HG03196 (cell line): ENCODE measurements at regions not wholly inside any gene's neighbourhood (a gene's known extent, or its start where the extent isn't known, plus 50 kb on each side); places are given as distances from the start of the nearest gene placed in this dataset.

Source experiments
- ATAC-seq: cut with Tn5 transposase; IDR thresholded peaks from one replicate; pipeline ENCODE4 v1.9.1; 2021; ENCODE audit not compliant: unreplicated experiment

DNA sequence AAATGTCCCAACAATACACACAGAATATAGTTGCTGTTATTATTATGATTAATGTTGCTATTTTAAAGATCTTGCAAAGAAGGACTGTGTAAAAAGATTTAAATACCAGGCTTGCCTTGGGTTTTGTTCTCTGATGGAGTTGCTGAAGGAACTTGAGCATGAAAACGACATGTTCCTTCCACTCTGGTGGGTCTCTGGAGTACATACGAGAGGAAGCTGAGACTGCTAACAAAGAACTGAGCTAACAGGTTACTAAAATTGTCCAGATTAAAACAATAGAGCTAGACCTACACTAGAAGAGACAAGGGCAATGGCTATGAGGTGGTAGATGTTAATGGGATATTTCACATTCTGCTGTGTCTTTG lies 612.2 kb downstream of the TSN start:
- no peak for ATAC-seq

DNA sequence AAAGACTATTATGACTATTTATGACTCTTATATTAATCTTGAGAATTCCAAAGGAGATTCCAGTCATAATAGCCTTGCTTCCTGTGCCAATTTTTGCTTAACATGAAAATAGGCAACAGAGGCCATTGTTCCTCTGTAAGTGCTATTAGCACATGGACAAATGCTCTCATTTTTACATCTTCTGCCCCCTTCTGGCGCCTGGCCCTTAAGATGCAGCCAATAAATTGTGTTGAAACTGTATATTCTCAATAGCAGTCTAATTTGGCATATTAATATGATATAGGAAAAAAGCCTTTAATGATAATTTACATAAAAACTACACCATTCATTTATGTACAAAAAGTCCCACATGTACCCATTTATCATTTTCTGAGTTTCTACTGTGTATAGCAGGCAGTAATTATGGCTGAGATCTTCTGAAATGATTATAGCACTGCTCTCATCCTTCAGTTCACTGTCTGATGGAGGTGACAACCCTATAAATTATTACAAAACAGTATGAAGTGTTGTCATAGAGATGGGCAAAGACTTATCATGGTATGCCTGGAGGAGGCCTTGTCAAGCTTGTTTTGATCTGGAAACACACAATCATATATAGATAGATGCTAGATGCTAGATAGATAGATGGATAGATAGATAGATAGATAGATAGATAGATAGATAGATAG lies 613.3 kb downstream of the TSN start:
- ATAC-seq = no peak

DNA sequence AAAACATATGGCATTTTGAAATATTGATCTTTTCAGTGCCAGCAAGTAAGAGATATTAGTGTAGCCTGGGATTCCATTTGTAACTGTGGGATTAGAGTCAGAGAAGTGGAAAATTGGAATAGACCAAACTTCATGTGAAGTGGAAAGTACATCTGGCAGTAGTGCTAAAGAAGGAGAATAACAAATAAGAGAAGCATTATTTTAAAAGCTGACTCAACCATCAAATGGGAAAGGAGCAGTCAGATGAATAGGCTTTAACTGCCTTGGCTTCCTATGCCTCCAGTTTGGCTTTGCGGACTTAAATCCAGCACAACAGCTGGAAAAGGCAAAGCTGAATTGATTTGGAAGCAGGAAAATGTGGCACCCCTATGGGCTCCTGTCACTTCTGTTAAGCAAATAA lies 623.1 kb downstream of the TSN start:
- ATAC-seq = no peak

DNA sequence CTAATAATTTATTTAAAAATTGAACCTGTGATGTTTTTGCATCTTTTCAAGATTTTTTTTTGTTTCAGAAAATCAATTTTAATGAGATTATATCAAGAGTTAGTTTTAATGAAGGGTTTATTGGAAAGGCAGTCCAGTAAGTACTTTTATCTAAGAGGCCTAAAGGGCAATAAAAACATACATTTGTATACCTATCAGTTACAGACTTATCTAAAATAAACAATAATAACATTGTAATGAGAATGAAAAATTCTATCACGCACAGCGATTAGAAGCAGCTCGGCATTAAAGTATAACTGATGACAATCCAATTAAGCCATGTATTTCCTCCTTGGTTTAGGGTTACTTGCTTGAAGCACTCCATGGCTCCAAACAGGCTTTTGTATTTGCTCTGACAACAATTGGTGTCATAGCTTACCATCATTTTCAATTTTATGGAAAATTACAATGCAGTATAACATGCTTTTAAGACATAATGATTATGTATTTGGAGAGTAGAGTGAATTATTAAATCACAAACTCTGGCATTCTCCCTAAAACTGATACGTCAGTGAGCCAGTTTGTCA lies 629.4 kb downstream of the TSN start:
- ATAC-seq = no peak

DNA sequence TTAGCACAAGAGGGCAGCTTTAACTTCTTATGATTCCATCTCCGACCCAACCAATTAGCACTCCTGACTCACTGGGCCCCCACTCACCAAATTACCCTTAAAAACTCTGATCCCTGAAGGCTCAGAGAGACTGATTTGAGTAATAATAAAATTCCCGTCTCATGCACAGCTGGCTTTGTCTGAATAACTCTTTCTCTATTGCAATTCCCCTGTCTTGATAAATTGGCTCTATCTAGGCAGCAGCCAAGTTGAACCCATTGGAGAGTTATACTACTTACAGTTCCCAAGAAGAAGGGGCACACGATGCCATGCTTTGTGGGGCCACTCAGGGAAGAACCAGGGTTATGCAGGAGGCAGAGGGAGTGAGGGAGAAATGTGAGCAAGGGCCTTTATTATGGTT lies 632.8 kb downstream of the TSN start:
- no peak for ATAC-seq

DNA sequence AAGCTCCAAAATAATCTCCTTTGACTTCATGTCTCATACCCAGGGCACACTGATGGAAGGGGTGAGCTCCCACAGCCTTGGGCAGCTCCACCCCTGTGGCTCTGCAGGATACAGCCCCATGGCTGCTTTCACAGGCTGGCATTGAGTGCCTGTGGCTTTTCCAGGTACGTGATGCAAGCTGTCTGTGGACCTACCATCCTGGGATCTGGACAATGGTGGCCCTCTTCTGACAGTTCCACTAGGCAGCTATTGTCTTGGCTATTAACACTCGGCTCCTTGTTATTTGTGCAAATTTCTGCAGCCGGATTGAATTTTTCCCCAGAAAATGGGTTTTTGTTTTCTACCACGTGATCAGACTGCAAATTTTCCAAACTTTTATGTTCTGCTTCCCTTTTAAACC lies 634.2 kb downstream of the TSN start:
- no peak for ATAC-seq

DNA sequence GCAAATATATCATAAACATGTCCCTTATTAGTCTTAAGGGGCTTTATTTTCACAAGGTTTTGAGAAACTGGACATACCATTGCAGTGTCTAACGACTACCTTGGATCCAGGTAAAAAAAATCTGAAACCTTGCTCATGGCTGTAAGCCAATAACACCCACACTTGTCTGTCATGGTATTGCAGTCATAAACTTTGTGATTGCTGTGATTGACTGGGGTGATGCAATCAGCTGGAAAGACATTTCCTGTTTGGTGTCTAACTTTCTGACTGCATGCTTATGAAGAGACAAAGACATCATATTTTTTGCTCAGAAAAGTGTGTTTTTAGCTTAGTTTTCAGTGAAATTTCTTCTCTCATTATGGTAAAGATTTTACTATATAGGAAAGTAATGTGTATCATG lies 635.0 kb downstream of the TSN start:
- ATAC-seq = no peak

DNA sequence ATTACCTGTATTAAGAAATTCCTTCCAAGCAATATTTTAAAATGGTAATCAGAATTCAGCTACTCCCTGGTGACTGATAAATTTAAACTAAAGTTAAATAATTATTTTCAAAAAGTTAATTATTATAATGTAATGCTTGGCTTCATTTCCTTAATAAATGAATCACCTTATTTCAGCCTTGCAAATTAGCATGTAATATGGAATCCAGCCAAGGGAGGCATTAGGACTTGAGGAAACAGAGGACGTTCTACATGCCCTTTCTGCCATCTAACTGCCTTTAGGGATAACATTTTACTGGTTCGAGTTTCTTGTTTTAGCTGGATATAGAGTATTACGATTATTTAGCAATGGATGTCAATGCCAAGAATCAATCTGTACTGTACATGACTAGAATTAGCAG lies 636.3 kb downstream of the TSN start:
- ATAC-seq = no peak

DNA sequence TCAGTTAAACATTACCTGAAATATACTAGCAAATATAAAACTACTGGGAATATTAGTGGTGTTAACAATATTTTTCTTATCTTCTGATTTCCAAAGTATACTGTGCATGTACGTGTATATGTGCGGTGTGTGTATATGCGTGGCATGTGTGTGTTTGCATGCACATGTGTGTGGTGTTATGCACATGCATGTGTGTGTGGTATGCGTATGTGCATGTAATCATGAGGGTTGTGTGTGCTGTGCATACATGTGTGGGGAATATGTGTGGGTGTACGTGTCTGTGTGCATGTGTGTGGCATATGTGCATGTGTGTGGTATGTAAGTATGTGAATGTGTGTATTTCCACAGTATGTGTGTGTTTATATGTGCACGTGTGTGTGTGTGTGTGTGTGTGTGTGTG lies 640.2 kb downstream of the TSN start:
- ATAC-seq = no peak

DNA sequence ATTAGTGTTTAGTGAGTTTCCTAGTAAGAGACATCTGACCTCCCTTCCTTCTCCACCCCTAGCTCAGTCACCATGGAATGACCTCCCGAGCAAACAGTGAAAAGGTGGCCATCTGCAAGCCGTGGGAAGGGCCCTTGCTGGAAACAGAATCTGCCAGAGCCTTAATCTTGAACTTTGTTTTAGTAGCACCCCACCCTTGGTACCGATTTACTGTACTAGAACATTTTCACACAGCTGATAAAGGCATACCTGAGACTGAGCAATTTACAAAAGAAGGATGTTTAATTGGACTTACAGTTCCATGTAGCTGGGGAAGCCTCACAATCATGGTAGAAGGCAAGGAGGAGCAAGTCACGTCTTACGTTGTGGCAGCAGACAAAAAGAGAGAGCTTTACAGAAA lies 655.8 kb downstream of the TSN start:
- ATAC-seq = no peak

DNA sequence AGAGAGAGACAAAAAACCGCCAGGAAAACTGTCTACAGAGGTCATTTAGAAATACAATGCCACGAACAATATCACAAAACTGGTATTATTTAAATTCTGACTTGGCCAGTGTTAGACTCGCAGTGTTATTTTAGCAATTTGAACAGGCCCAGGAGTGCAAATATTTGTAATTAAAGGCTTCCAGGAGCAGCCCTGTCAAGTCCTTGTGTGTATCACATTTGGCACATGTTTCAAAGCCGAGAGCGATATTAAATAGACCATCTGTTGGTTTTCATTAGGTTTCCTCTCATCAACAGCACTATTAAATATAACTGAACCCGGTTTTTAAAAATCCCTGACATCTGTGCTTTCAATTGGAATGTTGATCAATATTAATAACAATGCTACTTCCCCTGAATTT lies 656.9 kb downstream of the TSN start:
- ATAC-seq = no peak

DNA sequence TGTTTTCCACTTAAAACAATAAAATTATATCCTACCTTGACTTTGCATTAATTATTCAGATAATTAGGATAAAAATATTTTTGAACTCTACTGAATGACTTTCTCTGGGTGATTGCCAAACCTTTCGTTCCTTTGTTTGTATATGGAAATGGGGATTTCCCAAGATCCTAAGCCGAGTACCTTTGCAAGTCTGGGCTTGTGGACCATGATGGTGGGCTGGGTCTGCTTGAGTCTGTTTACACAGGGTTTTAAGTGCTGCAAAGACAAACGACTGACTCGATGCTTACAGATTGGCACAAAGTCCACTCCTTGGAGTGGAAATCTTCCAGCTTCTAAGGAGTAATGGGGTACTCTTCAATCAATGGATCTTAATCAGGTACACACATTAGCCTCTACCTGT lies 659.5 kb downstream of the TSN start:
- no peak for ATAC-seq

DNA sequence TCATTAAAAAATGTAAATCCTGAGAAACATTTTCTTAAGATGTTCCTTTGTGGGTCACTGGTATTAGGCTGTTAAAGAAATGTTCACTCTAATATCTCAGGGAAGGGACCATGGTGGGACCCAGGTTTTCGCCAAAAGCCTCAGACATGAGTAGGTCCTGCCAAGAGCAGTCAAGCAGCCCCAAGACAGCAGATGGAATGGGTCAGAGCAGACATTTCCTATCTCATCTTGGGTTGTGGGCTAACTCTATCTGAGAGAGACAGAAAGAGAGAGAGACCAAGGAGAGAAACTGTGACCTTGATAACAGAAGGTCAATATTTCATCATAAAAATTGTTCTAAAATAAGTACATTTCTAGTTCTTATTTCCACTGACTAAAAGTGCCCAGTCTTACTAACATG lies 661.7 kb downstream of the TSN start:
- no peak for ATAC-seq

DNA sequence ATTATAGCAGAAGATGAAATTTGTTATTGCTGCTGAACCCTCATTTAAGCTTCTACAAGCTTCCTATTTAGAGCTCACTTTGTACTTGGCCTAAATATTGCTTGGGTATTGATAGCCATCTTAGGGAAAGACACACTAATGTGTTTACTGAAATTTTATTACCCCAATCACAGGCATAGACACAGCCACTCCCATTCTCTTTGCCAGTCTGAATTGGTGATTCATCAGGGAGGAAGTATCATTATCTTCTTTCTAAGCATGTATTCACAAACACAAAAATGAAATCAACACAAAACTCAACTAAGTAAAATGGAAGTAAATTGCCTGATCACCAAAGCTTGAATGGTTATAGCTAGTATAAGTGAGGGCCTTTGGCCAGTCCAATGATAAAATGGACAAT lies 666.3 kb downstream of the TSN start:
- no peak for ATAC-seq

DNA sequence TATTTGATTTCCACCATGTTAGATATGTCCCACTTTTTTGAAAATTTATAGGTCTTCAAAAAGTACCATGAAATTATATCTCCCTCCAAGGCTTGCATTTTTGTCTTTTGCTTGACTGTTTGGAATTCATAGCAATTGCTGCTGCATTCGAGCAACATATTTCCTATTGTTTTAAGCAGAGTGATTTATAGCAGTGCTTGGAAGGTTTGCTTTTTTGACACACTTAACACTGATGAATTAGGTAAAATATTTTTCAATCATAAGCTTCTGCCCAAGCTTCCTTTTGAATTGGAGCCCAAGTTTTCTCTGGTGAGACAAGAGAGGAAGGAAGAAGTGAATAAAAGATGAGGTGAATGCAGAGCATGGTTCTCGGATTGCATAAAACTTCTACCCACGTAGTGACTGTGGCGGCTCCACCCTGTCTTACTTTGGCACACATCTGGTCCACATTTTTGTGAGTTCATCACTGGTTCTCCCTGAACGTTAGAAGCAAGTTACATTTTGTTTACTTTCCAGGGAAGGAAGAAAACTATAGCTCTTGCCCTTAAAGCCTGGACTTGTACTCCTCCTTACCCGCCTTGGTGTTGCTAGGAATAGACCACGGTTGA lies 667.0 kb downstream of the TSN start:
- ATAC-seq = no peak

DNA sequence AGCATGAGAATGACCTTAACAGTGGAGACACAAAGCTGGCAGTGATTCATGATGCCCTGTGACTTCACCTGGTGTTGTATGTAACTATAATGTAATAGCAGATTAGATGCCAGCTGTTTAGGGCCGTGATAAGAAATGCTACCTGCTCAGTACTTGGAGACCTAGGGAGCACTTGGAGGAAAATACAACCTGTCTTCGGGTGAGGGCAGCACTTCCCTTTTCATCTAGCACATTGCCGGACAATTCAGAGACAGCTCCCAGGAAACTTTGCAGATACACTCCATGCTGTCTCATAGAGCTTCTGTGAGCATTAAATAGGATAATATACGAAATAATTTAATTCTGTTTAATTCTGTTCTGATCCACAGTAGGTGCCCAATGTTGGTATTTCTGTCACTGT lies 668.5 kb downstream of the TSN start:
- ATAC-seq = no peak

DNA sequence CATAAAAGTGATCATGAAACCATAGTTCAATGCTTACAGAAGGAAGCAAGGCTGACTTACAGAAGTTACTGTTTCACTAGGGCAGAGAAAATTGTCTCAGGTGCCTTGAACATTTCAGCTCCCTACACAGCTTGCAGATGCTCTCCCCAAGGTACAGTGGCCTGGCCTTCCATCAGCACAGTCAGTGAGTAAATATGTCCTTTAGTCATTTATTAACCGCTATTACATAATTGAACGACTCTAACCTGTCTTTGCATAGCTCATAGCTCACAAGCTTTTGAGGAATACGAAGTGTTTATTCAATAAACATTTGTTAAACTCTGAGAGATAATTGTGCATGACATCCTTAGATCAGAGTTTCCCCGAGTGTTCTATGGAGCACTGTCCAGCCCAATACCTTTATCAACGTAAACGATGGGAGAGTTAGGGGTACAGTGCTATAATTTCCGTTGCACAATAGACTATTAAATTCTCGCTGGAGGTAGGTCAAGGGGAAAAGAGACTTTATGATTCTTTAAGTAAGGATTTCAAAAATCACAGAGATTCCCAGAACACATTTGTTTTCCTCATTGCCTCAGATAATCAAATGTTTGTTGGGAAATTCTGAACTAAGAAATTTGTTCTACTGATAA lies 677.8 kb downstream of the TSN start:
- ATAC-seq = no peak

DNA sequence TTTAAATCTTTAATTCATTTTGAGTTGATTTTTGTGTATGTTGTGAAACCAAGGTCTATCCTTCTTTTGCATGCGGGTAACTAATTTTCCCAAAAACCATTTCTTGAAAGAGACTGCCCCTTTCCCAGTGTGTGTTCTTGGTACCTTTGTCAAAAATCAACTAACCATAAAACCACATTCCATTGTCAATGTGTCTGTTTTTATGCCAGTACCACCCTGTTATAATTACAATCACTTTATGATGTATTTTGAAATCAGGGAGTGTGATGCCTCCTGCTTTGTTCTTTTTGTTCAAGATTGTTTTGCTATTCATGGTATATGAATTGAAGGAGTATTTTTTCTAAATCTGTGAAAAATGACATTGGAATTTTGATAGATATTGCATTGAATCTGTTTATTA lies 689.6 kb downstream of the TSN start:
- no peak for ATAC-seq

DNA sequence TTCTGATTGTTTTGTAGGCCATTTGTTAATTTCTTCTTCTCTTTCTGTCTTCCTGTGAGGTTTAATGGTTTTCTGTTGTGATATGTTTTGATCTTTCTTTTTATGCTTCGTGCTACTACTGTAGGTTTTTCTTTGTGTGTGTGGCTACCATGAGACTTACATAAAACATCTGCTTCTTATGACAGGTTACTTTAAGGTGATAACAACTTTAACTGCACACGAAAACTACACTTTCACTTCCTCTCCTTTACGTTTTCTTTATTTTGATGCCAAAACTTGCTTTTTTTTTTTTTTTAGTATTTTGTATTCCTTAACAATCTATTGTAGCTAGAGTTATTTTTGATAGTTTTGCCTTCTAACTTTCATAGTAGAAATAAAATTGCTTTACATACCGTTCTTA lies 691.3 kb downstream of the TSN start:
- no peak for ATAC-seq

DNA sequence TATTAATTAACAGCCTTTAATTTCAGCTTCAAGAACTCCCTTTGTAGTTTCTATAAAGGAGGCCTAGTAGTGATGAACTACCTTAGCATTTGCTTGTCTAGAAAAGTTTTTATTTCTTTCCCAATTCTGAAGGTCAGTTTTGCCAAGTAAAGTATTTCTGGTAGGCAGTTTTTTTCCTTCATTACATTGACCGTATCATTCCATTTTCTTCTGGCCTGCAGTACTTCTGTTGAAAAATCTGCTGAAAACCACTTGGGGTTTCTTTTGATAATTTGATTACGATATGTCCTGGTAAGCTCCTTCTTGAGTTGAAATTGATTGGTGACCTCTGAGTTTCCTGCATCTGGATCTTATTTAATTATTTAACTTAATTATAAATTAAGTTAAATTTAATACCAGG lies 691.8 kb downstream of the TSN start:
- ATAC-seq = no peak

DNA sequence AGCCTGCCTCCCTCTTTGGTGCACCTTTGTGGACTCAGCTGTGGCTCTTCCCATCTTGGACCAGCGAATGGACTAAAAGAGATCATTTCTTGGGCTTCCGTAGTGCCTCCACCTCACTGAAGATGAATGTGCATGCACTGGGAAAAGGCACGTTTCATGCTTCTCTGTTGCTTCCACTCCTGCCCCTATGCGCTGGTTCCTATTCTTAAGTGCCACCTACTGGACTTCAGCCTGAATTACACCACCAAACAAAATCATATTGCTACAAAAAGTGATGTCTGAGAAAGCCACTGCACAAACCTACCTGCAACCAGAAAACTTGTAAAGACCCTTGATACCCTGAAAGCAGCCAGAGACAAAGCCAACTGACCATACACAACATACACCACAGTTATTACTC lies 695.6 kb downstream of the TSN start:
- ATAC-seq = no peak

DNA sequence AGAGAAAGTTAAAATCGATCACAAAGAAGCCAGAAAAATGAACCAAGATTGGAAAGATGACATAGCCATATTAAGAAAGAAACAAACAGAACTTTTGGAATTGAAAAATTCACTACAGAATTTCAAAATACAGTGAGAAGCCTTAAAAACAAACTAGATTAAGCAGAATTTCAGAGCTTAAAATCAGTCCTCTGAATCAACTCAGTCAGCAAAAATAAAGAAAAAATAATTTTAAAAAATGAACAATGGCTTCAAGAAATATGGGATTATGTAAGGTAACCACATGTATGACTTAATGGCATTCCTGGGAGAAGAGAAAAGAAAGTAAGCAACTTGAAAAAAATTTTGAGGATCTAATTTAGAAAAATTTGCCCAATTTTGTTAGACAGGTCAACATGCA lies 696.2 kb downstream of the TSN start:
- ATAC-seq = no peak

DNA sequence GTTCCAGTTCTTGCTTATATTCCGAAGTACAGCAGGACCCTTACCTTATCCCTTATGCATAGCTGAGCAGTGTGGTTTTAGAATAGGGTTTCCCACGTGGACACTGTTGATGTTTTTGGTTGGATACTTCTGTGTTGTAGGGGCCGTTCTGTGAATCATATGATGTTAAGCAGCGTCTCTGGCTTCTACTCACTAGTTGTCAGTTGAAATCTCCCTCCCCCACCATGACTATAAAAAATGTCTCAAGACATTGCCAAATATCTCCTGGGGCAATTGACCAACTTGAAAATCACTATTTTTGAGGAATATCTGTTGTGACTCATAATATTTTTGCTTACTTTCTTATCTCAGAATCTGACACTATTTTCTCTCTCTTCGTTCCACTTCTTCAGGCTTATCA lies 713.7 kb downstream of the TSN start:
- ATAC-seq = no peak
